Vagina (tissue), 2 donors: ENCODE measurements at regions not wholly inside any gene's neighbourhood (a gene's known extent, or its start where the extent isn't known, plus 50 kb on each side); places are given as distances from the start of the nearest gene placed in this dataset.

ENCODE experiments used
- POLR2A ChIP-seq, 2 donors: fragments of 450-650 bp; IDR thresholded peaks; one replicate each; pipeline ENCODE4 v1.6.1; 2017; ENCODE audit warnings: antibody characterized with exemption in 2 of 2, mild to moderate bottlenecking in 2 of 2, moderate library complexity in 2 of 2
- TF ChIP-seq, protein P1 (sequence below), 3 experiments: fragments of 450-650 bp in 2 of 3; fragments of 200-600 bp in 1 of 3; sonication (generic) in 1 of 3; IDR thresholded peaks; one replicate each; pipeline ENCODE4 v1.5.1; 2017 to 2019; ENCODE audit warnings: antibody characterized with exemption in 3 of 3, mild to moderate bottlenecking in 2 of 3, moderate library complexity in 2 of 3

DNA sequence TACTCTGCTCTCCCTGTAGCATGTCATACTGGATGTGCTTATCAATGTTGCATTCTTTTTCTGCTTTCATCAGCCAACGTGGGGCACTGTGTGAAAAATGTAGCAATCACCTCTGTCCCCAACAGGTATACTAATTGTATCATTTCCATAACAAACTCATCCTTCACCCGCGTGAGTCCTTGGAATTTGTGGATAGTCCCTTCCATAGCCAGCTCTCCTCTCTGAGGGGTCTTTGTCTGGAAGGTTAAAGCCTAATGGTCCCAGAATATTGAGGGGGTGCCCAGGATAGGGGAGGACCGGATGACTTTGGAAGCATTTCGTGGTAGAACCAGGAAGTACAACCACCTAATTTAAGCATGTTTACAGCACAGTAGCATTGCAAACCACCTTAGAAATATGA, 124.6 kb downstream of the FOXB1 start:
- TF ChIP-seq POLR2A (IDR thresholded peaks at IDR 0.05): no peak
- TF ChIP-seq, protein P1, sequence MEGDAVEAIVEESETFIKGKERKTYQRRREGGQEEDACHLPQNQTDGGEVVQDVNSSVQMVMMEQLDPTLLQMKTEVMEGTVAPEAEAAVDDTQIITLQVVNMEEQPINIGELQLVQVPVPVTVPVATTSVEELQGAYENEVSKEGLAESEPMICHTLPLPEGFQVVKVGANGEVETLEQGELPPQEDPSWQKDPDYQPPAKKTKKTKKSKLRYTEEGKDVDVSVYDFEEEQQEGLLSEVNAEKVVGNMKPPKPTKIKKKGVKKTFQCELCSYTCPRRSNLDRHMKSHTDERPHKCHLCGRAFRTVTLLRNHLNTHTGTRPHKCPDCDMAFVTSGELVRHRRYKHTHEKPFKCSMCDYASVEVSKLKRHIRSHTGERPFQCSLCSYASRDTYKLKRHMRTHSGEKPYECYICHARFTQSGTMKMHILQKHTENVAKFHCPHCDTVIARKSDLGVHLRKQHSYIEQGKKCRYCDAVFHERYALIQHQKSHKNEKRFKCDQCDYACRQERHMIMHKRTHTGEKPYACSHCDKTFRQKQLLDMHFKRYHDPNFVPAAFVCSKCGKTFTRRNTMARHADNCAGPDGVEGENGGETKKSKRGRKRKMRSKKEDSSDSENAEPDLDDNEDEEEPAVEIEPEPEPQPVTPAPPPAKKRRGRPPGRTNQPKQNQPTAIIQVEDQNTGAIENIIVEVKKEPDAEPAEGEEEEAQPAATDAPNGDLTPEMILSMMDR (IDR thresholded peaks at IDR 0.05): no peak
